GM12878 (cell line): ENCODE measurements at regions not wholly inside any gene's neighbourhood (a gene's known extent, or its start where the extent isn't known, plus 50 kb on each side); places are given as distances from the start of the nearest gene placed in this dataset.

Experiments used
- ATAC-seq: fragments of 200-7000 bp; cut with Tn5 transposase; 3 replicates; pipeline ENCODE4 v1.9.1; 2020; ENCODE audit warnings: mild to moderate bottlenecking, moderate library complexity
- BruUV-seq: library from RNA; stranded (reverse); fragments of 400-500 nt; replicated peaks from 2 replicates; lab custom pipeline; 2021; lab: Mats Ljungman, UMichigan
- CTCF ChIA-PET: fragments of 300-600 bp; sonication (Branson Sonifier 250); formaldehyde crosslinking; extraction: SDS; loops from one replicate; lab custom pipeline; 2021; ENCODE audit warnings: inconsistent platforms; lab: Yijun Ruan, JAX
- POLR2A ChIA-PET: fragments of 350-600 bp; formaldehyde crosslinking; extraction: SDS; loops from one replicate; lab custom pipeline; 2021; ENCODE audit warnings: inconsistent platforms; lab: Charles Lee
- RAD21 ChIA-PET: fragments of 300-600 bp; sonication (Branson Sonifier 250); formaldehyde crosslinking; loops from one replicate; lab custom pipeline; 2023; ENCODE audit warnings: antibody characterized with exemption; ENCODE audit not compliant: unreplicated experiment; lab: Charles Lee
- SMC1A ChIA-PET: fragments of 300-600 bp; sonication (Branson Sonifier 250); formaldehyde crosslinking; loops from one replicate; lab custom pipeline; 2023; ENCODE audit not compliant: unreplicated experiment, uncharacterized antibody; lab: Charles Lee
- DNase-seq: peaks from one replicate; pipeline ENCODE4 v3.0.0-alpha.2; 2011; ENCODE audit warnings: low read depth, low spot score
- FAIRE-seq: peaks from 3 replicates; lab custom pipeline; 2011; peaks lifted over from hg19 to GRCh38; lab: Jason Lieb, UNC
- H2AFZ ChIP-seq: 2 replicates; pipeline ENCODE4 v1.6.0; 2011; ENCODE audit warnings: low read depth, low read length, control low read depth; ENCODE audit not compliant: control insufficient read depth
- H3K27ac ChIP-seq: 2 replicates; pipeline ENCODE4 v1.5.1; 2011; ENCODE audit warnings: control low read depth; ENCODE audit not compliant: control insufficient read depth, insufficient read depth
- H3K27me3 ChIP-seq, 2 experiments: replicated peaks in 1 of 2; 2 replicates each; pipeline versions ENCODE4 v1.6.0 to v1.6.1; 2011; ENCODE audit warnings: low read length in 1 of 2; ENCODE audit not compliant: control insufficient read depth in 2 of 2, insufficient read depth in 2 of 2
- H3K36me3 ChIP-seq, 2 experiments: 2 replicates each; pipeline ENCODE4 v1.5.1; 2011; ENCODE audit warnings: low read length in 1 of 2; ENCODE audit not compliant: control insufficient read depth in 2 of 2, insufficient read depth in 2 of 2
- H3K4me1 ChIP-seq: 2 replicates; pipeline ENCODE4 v1.6.1; 2011; ENCODE audit warnings: mild to moderate bottlenecking, low read length, moderate library complexity, mixed read lengths; ENCODE audit not compliant: control insufficient read depth, insufficient read depth
- H3K4me2 ChIP-seq: 2 replicates; pipeline ENCODE4 v1.6.0; 2011; ENCODE audit warnings: control low read depth; ENCODE audit not compliant: control insufficient read depth, insufficient read depth
- H3K4me3 ChIP-seq: fragments of 200-600 bp; sonication (generic); 2 replicates; pipeline ENCODE4 v1.5.1; 2016
- H3K79me2 ChIP-seq: 2 replicates; pipeline ENCODE4 v1.6.0; 2011; ENCODE audit warnings: low read length; ENCODE audit not compliant: control insufficient read depth, insufficient read depth
- H3K9ac ChIP-seq: 2 replicates; pipeline ENCODE4 v1.8.0; 2011; ENCODE audit warnings: low read length, control low read depth, mixed read lengths; ENCODE audit not compliant: control insufficient read depth, insufficient read depth
- H3K9me3 ChIP-seq: replicated peaks from 3 replicates; pipeline ENCODE4 v1.5.1; 2011; ENCODE audit warnings: mild to moderate bottlenecking, low read length; ENCODE audit not compliant: control insufficient read depth, insufficient read depth
- H4K20me1 ChIP-seq: 2 replicates; pipeline ENCODE4 v1.6.0; 2011; ENCODE audit not compliant: control insufficient read depth, insufficient read depth
- CTCF ChIP-seq, 3 experiments: IDR thresholded peaks in 2 of 3; conservative IDR thresholded peaks in 1 of 3; 2 replicates each; pipeline ENCODE4 v1.5.1; 2011; ENCODE audit warnings: low read depth in 3 of 3, low read length in 3 of 3, mild to moderate bottlenecking in 3 of 3, control low read depth in 2 of 3, moderate library complexity in 2 of 3, inconsistent platforms in 1 of 3, mixed read lengths in 1 of 3; ENCODE audit not compliant: control insufficient read depth in 2 of 3, insufficient read depth in 1 of 3; ENCODE audit errors: extremely low read depth in 1 of 3
- E4F1 ChIP-seq: fragments of 450-650 bp; IDR thresholded peaks from 2 replicates; pipeline ENCODE4 v1.6.1; 2018; ENCODE audit warnings: borderline replicate concordance, mild to moderate bottlenecking; ENCODE audit not compliant: partially characterized antibody
- HDAC6 ChIP-seq: fragments of 200-600 bp; sonication (generic); IDR thresholded peaks from one replicate; pipeline ENCODE4 v1.8.0; 2017; ENCODE audit warnings: antibody characterized with exemption; ENCODE audit not compliant: unreplicated experiment
- MEF2B ChIP-seq: fragments of 450-650 bp; IDR thresholded peaks from 2 replicates; pipeline ENCODE4 v1.6.1; 2018; ENCODE audit warnings: mild to moderate bottlenecking, moderate library complexity; ENCODE audit not compliant: partially characterized antibody, poor library complexity, severe bottlenecking
- MLLT1 ChIP-seq: fragments of 450-650 bp; IDR thresholded peaks from 2 replicates; pipeline ENCODE4 v1.6.1; 2016; ENCODE audit warnings: mild to moderate bottlenecking
- POLR2A ChIP-seq: IDR thresholded peaks from 2 replicates; pipeline ENCODE4 v1.6.1; 2011; ENCODE audit warnings: low read depth, mild to moderate bottlenecking, low read length
- STAT3 ChIP-seq: IDR thresholded peaks from 2 replicates; pipeline ENCODE4 v1.6.1; 2011; ENCODE audit warnings: low read depth, low read length, improper control_type of control experiment
- ZNF217 ChIP-seq: fragments of 450-650 bp; IDR thresholded peaks from 2 replicates; pipeline ENCODE4 v1.6.1; 2017; ENCODE audit warnings: antibody characterized with exemption, mild to moderate bottlenecking
- WGBS: methylation state at CpG from one replicate; pipeline ENCODE4 v1.1.6; 2016; ENCODE audit warnings: low lambda C conversion rate; ENCODE audit not compliant: insufficient replicate concordance, insufficient coverage; ENCODE audit errors: missing lambda C conversion rate; 5-methylcytosine and 5-hydroxymethylcytosine counted together
- in situ Hi-C: fragments of 300-500 bp; cut with MboI; formaldehyde crosslinking; loops from 9 replicates; pipeline ENCODE4 v1.14.3; 2018; ENCODE audit warnings: mixed read lengths
- intact Hi-C: fragments of 100-400 bp; cut with micrococcal nuclease; formaldehyde crosslinking; loops from one replicate; pipeline ENCODE4 v1.14.2; 2022; ENCODE audit not compliant: unreplicated experiment
- TF ChIP-seq, protein P1 (sequence below): IDR thresholded peaks from 2 replicates; pipeline ENCODE4 v1.6.1; 2011; ENCODE audit warnings: low read depth, low read length, improper control_type of control experiment, borderline replicate concordance
- TF ChIP-seq, protein P2 (sequence below): fragments of 450-650 bp; IDR thresholded peaks from 2 replicates; pipeline ENCODE4 v1.6.1; 2017; ENCODE audit warnings: mild to moderate bottlenecking, low read depth, inconsistent platforms; ENCODE audit not compliant: poor library complexity, severe bottlenecking
- TF ChIP-seq, protein P3 (sequence below): IDR thresholded peaks from 2 replicates; pipeline ENCODE4 v1.6.1; 2011; ENCODE audit warnings: mild to moderate bottlenecking, low read depth, low read length, moderate library complexity; ENCODE audit not compliant: insufficient replicate concordance

DNA sequence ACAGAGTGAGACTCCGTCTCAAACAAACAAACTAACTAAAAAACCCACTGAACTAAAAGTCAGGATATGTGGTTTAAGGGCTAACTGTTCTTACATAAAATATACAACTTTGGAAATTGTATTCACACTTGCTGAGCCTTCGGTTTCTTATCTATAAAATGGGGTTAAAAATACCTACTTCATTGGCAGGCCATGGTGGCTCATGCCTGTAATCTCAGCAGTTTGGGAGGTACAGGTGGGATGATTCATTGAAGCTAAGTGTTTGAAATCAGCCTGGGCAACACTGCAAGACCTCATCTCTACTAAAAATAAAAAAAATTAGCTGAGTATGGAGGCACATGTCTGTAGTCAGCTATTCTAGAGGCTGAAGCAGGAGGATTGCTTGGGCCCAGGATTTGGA is 115.4 kb upstream of the KLF6 start:
- ATAC-seq (no peak), FAIRE-seq (no peak), DNase-seq (no peak)
- ChIA-PET RAD21 (interaction anchor here (0.7 to 5.9 kb wide), 4 partner anchors 25 to 117 kb away, joined by 3 to 62 read pairs (median 24); partner anchors contain the start of gene KLF6), POLR2A (interaction anchor here (0.5 to 1.0 kb wide), 2 partner anchors 12 to 20 kb away, joined by 5 to 7 read pairs; no protein-coding TSS in a partner anchor), CTCF (interaction anchor here (0.6 to 2.4 kb wide), 4 partner anchors 10 to 139 kb away, joined by 3 to 11 read pairs (median 4); no protein-coding TSS in a partner anchor), SMC1A (interaction anchor here (0.8 to 6.6 kb wide), 8 partner anchors 11 to 151 kb away, joined by 3 to 72 read pairs (median 10); partner anchors contain the start of gene KLF6)
- H3K4me1 ChIP-seq = peaks cover 25% of the 10 kb centered on the region
- no TSS peak for BruUV-seq
- 95% methylated on average over 2 of the region's 2 CpGs for WGBS
- no peaks in the 10 kb centered on the region; the same call in 2 of the 3 replicates for H3K9me3 ChIP-seq
- no peaks in the 10 kb centered on the region for H4K20me1 ChIP-seq
- no peaks in the 10 kb centered on the region for H3K36me3 ChIP-seq
- H3K27ac ChIP-seq = no peak overlapping the region
- no peaks in the 10 kb centered on the region for H3K79me2 ChIP-seq
- H2AFZ ChIP-seq = no peak overlapping the region
- intact Hi-C loops = no loop called here
- H3K27me3 ChIP-seq = no peaks in the 10 kb centered on the region
- H3K9ac ChIP-seq = no peak overlapping the region
- no peak overlapping the region for H3K4me2 ChIP-seq
- H3K4me3 ChIP-seq = no peak overlapping the region
- in situ Hi-C loops = no loop called here
- TF ChIP-seq, protein P1, sequence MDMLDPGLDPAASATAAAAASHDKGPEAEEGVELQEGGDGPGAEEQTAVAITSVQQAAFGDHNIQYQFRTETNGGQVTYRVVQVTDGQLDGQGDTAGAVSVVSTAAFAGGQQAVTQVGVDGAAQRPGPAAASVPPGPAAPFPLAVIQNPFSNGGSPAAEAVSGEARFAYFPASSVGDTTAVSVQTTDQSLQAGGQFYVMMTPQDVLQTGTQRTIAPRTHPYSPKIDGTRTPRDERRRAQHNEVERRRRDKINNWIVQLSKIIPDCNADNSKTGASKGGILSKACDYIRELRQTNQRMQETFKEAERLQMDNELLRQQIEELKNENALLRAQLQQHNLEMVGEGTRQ = no peak
- TF ChIP-seq MEF2B (no peak), E4F1 (no peak), CTCF (IDR thresholded peaks at IDR 0.05 in 2 of 3, conservative IDR thresholded peaks at IDR 0.05 in 1 of 3; ENCODE audit: control insufficient read depth in 2 of 3, extremely low read depth in 1 of 3, insufficient read depth in 1 of 3, low read depth in 3 of 3, low read length in 3 of 3) (no peak), POLR2A (no peak), ZNF217 (no peak), HDAC6 (no peak), MLLT1 (no peak), STAT3 (no peak)
- TF ChIP-seq, protein P2, sequence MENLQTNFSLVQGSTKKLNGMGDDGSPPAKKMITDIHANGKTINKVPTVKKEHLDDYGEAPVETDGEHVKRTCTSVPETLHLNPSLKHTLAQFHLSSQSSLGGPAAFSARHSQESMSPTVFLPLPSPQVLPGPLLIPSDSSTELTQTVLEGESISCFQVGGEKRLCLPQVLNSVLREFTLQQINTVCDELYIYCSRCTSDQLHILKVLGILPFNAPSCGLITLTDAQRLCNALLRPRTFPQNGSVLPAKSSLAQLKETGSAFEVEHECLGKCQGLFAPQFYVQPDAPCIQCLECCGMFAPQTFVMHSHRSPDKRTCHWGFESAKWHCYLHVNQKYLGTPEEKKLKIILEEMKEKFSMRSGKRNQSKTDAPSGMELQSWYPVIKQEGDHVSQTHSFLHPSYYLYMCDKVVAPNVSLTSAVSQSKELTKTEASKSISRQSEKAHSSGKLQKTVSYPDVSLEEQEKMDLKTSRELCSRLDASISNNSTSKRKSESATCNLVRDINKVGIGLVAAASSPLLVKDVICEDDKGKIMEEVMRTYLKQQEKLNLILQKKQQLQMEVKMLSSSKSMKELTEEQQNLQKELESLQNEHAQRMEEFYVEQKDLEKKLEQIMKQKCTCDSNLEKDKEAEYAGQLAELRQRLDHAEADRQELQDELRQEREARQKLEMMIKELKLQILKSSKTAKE = no peak
- TF ChIP-seq, protein P3, sequence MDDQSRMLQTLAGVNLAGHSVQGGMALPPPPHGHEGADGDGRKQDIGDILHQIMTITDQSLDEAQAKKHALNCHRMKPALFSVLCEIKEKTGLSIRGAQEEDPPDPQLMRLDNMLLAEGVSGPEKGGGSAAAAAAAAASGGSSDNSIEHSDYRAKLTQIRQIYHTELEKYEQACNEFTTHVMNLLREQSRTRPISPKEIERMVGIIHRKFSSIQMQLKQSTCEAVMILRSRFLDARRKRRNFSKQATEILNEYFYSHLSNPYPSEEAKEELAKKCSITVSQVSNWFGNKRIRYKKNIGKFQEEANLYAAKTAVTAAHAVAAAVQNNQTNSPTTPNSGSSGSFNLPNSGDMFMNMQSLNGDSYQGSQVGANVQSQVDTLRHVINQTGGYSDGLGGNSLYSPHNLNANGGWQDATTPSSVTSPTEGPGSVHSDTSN = no peak
